HG02884 (cell line): ENCODE measurements at regions not wholly inside any gene's neighbourhood (a gene's known extent, or its start where the extent isn't known, plus 50 kb on each side); places are given as distances from the start of the nearest gene placed in this dataset.

Experiments
- ATAC-seq: cut with Tn5 transposase; IDR thresholded peaks from one replicate; pipeline ENCODE4 v1.9.1; 2021; ENCODE audit warnings: mild to moderate bottlenecking, moderate library complexity; ENCODE audit not compliant: unreplicated experiment

DNA sequence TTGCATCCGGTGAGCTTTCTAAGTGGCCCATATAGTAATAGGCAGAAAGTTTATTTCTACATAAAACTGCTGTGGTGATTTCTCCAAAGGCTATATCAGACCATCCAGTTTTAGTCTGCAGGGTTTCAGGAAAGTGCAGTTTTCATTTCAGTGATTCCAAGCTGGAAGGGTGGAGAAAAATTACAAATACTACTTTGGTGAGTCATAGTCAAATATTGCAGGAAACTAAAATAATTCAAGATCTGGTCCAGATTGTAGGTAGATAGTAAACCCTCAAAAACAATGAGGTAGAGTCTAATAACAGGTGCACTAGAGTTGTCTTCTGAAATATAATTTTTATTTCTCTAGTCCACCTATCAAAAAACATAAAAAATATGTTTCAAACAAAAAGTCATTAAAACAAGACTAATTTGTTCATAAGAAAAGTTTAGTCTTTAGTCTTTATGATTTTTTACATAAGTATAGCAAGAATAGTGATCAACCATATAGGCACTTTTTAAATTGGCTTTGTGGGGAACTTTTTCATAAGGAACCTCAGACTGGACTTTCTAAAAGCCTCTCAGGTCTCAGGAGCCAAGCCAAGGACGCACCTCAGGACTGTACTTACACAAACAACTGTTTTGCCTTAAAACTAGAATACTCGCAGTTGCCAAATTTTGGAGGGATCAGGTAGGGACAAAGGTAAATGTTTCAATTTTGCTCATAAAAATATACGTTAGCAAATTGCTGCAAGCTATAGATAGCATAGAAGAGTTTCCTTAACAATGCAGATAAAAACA, 101.8 kb upstream of the TLR3 start:
- ATAC-seq, result no peak

DNA sequence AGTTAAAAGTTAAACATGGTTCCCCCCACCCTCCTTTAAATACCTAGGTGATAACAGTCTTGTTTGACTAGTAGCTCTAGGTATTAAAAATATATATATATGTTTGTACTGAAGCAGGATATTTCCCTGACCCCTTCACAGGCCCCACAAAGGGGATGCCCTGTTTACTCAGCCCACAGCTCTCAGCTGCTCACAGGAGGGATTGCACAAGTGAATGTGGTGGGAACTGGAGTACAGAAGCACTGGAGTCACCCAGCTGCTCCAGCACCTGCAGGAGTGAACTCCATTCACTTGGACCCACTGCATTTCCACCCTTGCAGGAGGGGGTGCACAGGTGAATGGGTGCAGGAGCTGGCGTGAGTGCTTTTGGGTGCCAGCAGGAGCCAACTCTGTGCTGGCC, 99.3 kb upstream of the TLR3 start:
- ATAC-seq, result no peak

DNA sequence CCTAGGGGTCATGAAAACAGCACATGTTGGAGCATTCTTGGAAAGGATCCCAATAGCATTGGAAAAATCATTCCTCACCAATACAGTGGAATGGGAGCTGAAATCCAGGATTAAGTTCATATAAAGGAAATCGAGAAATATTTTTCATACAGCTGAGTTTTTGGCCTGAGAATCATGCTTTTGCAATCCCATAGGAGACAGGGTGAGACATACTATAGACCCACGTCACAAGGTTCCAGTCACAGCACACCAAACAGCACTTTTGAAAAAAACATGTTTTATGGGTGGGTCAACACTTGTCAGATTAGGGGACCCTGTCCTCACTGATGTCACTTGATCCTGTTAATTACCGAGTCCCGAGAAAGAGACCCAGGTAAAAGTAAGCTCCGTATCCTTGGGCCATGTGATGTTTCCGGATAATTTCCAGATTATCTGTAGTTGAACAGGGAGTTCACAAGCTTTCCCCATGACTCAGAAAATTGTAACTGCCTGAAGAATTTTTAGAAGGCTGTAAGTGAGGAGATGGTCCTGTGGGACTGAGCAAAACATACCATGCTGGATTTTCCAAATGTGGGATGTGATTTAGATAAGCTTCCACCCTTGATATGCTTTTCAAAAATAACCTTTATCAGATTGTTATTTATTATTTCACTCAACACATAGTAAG, 80.9 kb upstream of the TLR3 start:
- ATAC-seq, result no peak

DNA sequence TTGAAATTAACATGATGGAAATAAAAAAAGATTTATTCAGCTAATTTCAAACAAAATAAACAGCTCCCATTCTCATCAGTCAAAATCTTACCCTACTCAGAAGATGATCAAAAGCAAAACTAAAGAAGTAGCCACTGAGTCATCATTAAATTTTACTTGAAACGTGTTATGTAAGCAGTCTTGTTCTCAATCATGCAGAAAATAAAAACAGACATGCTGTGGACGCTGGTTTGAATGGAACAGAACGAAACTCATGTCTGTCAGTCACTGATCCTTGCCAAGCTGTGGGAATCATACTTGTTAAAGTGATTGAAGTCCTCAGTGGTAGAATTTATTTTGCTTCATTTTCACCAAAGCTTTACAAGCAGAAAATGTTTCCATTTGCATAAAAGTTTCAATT, 77.2 kb upstream of the TLR3 start:
- ATAC-seq, result no peak

DNA sequence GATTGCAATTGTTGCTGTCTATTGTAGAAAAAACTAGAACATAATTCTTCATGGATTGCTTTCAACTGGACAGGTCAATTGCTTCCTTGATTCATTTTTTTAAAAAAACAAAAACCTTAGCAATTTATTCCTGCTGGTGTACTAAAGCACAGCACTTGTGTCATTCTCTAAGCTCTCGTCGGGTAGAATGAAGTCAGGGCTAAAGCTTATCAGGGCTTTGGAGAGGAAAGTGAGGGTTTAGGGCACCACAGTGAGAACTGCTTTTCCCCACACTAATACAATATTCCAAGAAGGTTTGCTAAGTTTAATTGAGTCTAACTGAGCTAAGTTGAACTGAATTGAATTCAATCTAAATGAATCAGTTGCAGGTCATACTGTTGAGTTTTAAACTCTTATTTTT, 76.4 kb upstream of the TLR3 start:
- ATAC-seq, result no peak

DNA sequence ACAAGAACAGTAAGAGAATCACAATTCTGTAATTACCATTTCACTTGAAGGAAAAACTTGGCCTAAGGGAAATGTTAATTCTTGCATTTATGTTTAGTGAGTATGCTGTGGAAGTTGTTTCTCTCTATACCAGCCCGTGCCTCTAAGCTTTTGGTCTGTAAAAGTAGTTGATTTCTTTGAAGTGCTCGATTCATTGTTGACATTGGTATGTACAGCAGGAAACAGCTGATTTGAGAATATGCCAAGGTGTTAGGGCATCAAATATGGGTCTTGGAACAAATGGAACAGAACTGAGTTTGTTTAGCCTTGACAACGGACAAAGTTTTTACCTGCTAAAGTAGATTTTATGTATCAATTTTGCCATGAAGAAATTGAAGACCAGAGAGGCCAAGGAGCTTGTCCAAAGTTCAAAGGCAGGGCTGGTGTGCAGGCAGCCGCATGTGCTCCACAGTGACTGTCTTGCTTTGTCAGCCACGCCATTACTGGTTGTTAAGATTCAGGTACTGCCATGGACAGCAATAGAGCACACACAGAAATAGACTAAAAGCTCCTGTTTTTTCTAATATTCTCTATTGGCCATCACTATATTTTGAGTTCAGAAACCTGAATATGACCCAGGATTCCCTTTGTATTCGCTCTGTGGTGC, 75.5 kb upstream of the TLR3 start:
- no peak for ATAC-seq

DNA sequence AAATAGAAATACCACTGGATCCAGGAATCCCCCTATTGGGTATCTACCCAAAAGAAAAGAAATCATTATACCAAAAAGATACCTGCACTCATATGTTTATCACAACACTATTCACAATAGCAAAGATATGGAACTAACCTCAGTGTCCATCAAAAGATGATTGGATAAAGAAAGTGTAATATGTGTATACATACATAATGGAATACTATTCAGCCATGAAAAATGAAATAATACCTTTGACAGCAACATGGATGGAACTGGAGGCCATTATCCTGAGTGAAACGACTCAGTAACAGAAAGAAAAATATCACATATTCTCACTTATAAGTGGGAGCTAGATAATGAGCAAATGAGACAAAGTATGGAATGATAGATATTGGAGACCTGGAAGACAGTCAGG, 74.2 kb upstream of the TLR3 start:
- ATAC-seq, result no peak

DNA sequence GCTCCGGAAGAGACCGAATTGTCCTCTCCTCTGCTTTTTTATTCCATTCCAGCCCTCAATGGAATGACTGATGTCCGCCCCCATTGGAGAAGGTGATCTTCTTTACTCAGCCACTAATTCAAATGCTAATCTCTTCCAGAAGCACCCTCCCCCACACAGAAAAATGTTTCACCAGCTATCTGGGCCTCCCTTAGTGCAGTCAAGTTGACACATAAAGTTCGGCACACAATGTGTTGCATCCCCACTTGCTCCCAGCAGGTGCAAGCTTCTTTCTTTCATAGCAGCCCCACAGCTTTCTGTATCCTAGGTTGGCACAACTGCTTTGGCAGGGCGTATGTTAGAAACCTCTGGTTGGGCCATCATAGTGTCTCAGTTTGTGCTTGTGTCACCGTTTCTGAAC, 73.3 kb upstream of the TLR3 start:
- ATAC-seq, result no peak

DNA sequence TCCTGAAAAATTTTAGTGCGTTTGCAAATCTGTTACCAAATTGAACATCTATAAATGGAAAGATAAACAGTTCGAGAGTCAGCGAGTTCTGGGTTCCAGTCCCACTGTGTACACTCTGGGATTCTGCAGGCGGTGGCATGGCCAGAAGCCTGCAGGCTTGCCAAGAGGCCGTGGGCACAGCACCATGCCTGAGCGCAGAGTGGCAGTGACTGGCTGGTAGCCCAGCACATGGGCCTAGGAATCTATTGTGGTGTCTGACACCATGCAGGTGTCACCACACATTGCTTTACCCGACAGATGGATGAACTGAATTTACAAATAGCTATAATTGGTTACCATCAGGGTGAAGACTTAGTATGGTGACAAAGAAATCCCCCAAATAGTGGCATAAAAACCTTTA, 71.7 kb upstream of the TLR3 start:
- ATAC-seq, result no peak

DNA sequence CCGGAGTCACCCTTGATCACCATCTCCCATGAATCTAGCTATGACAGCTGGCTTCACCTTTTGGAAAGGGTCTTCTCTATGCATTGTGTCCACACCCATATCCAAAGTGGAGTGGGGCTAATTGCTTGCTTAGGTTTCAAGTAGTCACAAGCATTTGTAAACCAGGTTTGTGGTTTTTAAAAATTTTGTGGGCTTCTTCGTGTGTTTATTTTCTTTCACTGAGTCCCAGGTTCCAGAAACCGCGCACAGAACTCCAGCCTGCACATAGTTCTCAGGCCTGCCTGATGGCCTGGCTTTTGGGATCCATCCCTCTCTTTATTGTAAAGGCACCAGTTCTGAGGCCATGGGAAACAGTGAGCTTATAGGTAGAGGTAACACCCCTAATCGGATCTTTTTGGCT, 70.2 kb upstream of the TLR3 start:
- ATAC-seq, result no peak

DNA sequence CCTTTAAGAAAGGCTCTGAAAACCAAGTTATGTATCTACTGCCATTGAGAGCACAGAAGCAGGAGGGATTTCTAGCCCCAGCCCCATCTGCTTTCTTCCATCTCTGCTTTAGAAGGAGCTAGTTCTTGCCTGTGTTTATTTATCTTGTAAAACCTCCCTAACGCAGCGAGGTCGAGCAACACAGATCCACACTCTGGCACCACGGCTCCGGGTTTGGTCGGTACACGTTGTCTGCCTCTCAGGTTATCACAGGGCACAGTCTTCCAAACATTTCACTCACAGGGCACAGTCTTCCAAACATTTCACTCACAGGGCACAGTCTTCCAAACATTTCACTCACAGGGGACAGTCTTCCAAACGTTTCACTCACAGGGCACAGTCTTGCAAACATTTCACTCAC, 69.7 kb upstream of the TLR3 start:
- ATAC-seq, result no peak

DNA sequence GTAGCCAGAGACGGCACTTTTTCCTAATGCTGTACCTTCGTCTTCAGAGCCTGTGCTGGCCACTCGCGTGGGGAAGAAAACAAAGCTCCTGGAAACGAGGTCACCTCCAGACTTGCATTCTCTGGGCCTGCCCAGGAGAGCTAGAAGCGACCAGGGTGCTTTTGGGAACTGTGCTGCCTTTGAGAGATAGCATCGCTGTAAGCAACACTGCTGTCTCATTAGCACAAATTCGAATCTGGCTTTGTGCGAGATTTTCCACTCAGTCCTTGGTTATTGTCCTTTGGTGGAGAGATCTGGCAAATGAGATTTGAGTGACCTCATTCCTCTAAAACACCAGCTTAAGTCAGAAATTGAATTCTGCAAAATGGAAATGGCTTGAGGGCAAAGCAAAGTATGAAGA, 66.1 kb upstream of the TLR3 start:
- ATAC-seq, result no peak

DNA sequence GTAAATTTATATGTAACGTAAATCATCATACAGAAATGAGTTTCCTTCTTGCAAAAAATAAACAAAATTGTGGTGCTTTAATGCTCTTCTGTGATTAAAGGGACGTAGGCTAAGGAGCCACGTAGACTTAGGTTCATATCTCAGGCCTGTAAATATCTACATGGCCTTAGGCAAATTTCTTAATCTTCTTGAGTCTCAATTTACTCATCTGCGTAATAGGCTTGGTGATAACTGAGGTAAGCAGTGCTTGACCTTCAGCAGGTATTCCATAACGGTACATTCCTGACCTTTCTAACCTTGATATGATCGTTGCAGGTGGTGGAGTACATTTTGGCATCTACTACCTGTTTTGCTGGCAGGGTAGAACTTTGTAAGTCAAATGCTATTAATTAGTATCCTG, 65.2 kb upstream of the TLR3 start:
- no peak for ATAC-seq

DNA sequence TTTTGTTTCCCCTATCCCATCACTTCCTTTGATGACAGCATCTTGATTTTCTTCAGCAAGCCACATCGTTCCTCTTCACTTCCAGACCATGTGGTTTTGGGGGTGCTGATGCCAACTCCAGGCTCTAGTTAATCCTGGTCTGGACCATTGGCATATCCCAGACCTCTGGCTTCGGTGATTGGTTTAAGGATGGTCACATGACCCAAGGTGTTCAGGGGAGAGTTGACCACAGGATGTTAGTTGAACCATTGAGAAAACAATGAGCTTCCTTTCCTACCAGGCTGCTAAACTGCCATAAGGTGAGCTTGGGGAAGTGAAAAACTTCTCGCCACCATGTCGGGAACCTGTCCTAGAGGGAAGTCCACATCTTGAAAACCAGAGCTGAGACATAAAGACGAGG, 60.9 kb upstream of the TLR3 start:
- no peak for ATAC-seq

DNA sequence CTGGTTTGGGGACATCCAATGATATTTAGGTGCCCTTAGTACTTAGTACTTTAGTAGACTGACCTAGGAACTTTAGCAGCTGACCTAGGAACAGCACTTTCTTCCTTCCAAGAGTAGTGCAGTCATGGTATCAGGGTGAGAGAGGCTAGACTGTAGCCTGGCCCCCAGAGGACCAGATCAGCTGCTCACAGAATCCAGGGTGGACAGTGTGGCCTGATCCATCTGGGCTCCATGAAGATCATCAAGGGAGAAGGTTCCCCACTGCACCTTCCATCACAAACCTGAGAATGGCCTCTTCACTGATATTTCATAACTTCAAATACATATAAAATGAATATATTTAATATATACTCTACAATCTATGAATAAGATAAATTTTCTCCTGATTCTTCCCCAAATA, 59.0 kb upstream of the TLR3 start:
- no peak for ATAC-seq

DNA sequence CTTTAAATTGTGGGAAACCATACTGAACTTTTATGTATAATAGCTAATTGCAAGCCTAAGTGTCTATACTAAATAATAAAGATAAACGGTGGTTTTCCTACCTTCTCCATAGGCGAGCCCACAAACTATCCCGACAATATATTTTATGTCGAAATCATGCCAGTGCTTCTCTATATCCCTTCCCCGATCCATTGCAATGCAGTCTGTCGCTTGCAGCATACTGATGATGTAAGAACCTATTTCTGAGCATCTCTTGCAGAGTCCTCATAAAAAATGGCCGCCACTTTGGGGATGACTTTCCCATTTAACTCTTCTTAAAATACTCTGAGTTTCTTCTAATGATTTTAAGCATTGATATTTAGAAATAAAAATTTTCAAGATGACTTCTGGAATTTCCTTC, 58.1 kb upstream of the TLR3 start:
- no peak for ATAC-seq

DNA sequence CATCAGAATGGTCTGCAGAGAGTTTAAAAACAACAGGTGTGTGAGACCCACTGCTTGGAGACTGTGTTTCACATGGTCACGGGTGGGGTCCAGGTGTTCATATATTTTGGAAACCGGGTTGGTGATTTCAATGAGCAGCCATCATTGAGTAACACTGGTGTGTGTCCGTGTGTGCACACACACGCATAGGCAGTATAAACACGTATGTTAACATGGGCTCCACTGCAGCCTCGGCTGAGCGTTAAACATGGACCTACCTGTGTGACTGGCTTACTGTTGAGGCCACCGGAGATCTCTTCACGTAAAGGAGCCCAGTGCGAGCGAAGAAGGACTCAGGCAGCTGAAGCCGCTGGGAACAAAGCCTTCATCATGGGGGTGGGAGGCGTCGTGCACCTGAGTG, 56.9 kb upstream of the TLR3 start:
- ATAC-seq, result no peak

DNA sequence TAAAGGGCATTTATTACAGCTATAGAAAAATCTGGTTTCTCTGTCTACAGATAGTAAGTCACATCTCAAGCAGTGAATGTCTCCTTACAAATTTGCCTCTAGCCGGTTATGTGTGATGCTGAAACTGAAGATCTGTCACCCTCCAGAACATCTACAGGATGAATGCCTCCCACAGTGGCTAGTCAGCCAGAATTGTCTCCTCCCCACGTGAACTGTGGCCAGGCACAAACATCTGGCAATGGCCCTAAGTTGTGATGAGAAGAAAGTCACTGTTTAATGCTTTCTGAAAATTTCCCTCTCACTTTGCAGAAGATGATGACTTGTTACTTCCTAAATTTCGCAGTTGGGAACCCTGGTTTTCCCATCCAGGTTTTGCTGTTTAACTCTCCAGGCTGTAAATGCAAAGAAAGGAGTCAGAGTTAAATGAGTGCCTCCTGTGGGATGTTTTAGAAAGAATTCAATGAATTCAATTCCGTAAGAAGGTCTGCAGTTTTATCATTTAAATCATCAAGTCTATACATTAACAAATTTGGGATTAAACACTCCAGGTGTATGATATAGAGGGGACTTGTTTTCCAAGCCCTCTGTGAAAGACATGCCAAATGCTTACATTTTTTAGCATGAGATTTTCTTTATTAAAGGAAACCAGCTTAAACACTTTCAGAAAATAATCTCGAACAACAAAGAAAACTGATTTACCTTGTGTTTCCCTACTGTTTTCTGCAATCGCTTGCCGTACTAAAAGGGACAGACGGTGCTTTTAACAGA, 55.4 kb upstream of the TLR3 start:
- ATAC-seq, result no peak

DNA sequence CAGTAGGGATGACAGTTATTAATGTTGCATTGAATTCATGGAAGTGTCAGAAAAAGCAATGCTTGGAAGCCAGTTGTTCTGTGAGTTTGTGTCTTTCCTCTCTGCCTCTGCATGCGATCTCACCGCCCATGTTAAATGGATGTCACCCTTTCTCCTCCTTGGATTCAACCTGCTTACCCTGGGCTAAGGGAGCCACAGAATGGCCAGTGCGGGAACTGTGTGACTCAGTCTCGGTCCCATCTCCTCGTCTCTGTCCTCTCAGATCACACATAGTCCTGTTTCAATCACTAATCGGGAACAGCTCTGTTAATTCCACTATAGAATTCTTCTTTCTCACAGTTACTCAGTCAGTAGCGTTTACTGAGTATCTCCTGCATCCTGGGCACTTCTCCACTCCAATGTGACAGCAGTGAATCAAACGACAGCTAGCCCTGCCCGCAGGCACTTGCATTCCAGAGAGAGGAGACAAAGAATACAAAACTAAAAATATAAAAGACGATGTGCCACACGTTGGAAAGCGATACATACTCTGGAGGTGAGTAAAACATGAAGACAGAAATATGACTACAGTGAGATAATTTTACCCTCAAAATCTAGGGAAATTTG, 53.6 kb upstream of the TLR3 start:
- no peak for ATAC-seq

DNA sequence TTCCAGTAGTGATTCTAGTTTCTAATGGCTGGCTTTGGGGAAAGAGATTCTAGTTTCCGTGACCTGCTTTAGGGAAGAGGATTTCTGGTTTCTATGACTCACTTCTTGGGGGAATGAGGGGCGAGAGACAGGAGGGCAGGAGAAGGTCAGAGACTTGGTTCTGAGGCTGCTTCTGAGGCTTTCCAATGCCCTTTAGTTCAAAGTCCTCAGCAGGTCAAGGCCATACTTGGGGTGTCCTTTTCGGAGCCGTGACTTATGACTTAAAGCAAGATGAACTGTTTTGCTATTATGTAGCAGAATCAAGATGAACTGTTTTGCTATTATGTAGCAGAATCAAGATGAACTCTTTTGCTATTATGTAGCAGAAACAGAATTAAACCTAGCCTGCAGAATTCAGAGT, 52.2 kb upstream of the TLR3 start:
- no peak for ATAC-seq

DNA sequence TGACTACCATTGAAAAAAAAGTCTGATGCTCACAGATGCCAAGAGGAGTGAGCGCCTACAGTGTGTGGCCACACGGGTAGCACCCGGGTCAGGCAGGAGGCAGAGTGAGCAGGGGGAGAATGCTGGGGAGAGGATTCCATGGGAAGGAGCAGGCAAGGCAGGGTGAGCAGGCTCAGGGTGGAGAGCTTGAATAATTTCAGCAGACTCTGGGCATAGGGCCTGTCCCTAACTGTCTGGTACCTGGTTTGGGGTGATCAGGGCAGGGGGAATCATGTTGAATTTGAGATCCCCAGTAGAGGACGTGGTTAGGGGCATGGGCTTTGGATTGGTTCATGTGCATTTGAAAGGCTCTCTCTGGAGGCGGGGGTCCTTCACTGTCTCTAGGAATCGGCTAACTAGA, 51.2 kb upstream of the TLR3 start:
- ATAC-seq, result no peak
